HEK293T (cell line): ENCODE measurements at regions not wholly inside any gene's neighbourhood (a gene's known extent, or its start where the extent isn't known, plus 50 kb on each side); places are given as distances from the start of the nearest gene placed in this dataset.

ENCODE experiments used
- BHLHE40 ChIP-seq: fragments of 450-650 bp; IDR thresholded peaks from 2 replicates; pipeline ENCODE4 v1.6.1; 2016; ENCODE audit warnings: mild to moderate bottlenecking, moderate library complexity, borderline replicate concordance
- ELF4 ChIP-seq: fragments of 450-650 bp; IDR thresholded peaks from 2 replicates; pipeline ENCODE4 v1.6.1; 2017; ENCODE audit warnings: antibody characterized with exemption
- NFRKB ChIP-seq: fragments of 450-650 bp; IDR thresholded peaks from 2 replicates; pipeline ENCODE4 v1.6.1; 2016; ENCODE audit warnings: mild to moderate bottlenecking, moderate library complexity

- TF ChIP-seq NFRKB (no peak), BHLHE40 (no peak), ELF4 (no peak)
Measured at GRCh38 chr5:100664140-100664539, 129.0 kb downstream of the FAM174A start.
